ENCODE measurements at regions not wholly inside any gene's neighbourhood (a gene's known extent, or its start where the extent isn't known, plus 50 kb on each side); places are given as distances from the start of the nearest gene placed in this dataset.

- DNase-seq (ENCODE audit: low spot score) (no peak), ATAC-seq (no peak)
- peak overlapping the region; percentile 11; the same call in 1 of the 2 replicates for H3K27ac Mint-ChIP-seq
- H3K36me3 Mint-ChIP-seq, result peaks cover 11% of the 10 kb centered on the region
- H3K4me1 Mint-ChIP-seq, result peaks cover 4% of the 10 kb centered on the region
- POLR2A ChIA-PET, result no interaction called here
- no peaks in the 10 kb centered on the region for H3K27me3 Mint-ChIP-seq (ENCODE audit: low read depth)
- H3K9me3 Mint-ChIP-seq, result peaks cover 21% of the 10 kb centered on the region
- CTCF ChIA-PET, result no interaction called here
- TF ChIP-seq IRF1 (CRISPR knock-in tag; IDR thresholded peaks at IDR 0.05), result no peak
- no peak for TF ChIP-seq MYBL2 (CRISPR knock-in tag; IDR thresholded peaks at IDR 0.05)
- TF ChIP-seq EMX1 (CRISPR knock-in tag; IDR thresholded peaks at IDR 0.05), result no peak
- no peak for TF ChIP-seq RORB (CRISPR knock-in tag; IDR thresholded peaks at IDR 0.05)
- TF ChIP-seq FOXK1 (CRISPR knock-in tag; IDR thresholded peaks at IDR 0.05), result no peak
- TF ChIP-seq ELF4 (CRISPR knock-in tag; IDR thresholded peaks at IDR 0.05; ENCODE audit: low read depth), result no peak
- TF ChIP-seq TEAD1 (CRISPR knock-in tag; IDR thresholded peaks at IDR 0.05), result no peak
- TF ChIP-seq ZNF532 (CRISPR knock-in tag; IDR thresholded peaks at IDR 0.05; ENCODE audit: borderline replicate concordance), result no peak
- TF ChIP-seq GABPB1 (CRISPR knock-in tag; IDR thresholded peaks at IDR 0.05), result no peak
- TF ChIP-seq ETV6 (CRISPR knock-in tag; IDR thresholded peaks at IDR 0.05), result no peak
- TF ChIP-seq ZNF138 (CRISPR knock-in tag; conservative IDR thresholded peaks at IDR 0.05), result no peak
- TF ChIP-seq TP53 (CRISPR knock-in tag; IDR thresholded peaks at IDR 0.05), result no peak
- H3K4me3 Mint-ChIP-seq, result no peak overlapping the region
Measured at GRCh38 chr2:236769981-236770671, 200.5 kb downstream of the ACKR3 start.

GRCh38 chr2:236772220-236772837, 202.7 kb downstream of the ACKR3 start:
- no peaks in the 10 kb centered on the region for H3K4me1 Mint-ChIP-seq
- POLR2A ChIA-PET, result no interaction called here
- H3K9me3 Mint-ChIP-seq, result peaks cover 10% of the 10 kb centered on the region

More at GRCh38 chr2:236772220-236772837, 202.7 kb downstream of the ACKR3 start:
- Mint-ChIP-seq H3K4me3 (no peak overlapping the region), H3K36me3 (peaks cover 1% of the 10 kb centered on the region; the same call in 1 of the 2 replicates), H3K27me3 (ENCODE audit: low read depth) (no peaks in the 10 kb centered on the region), H3K27ac (no peak overlapping the region)
- CTCF ChIA-PET, result no interaction called here
- TF ChIP-seq SP1 (CRISPR knock-in tag; conservative IDR thresholded peaks at IDR 0.05) (no peak), CREB1 (CRISPR knock-in tag; IDR thresholded peaks at IDR 0.05) (no peak), FOXP4 (CRISPR knock-in tag; IDR thresholded peaks at IDR 0.05) (no peak), USF1 (CRISPR knock-in tag; IDR thresholded peaks at IDR 0.05) (no peak), ATF3 (CRISPR knock-in tag; conservative IDR thresholded peaks at IDR 0.05) (no peak), ZNF281 (CRISPR knock-in tag; IDR thresholded peaks at IDR 0.05) (no peak), ELF4 (CRISPR knock-in tag; IDR thresholded peaks at IDR 0.05; ENCODE audit: low read depth) (no peak), OVOL2 (CRISPR knock-in tag; IDR thresholded peaks at IDR 0.05; ENCODE audit: borderline replicate concordance) (no peak), MLX (CRISPR knock-in tag; IDR thresholded peaks at IDR 0.05) (no peak), NR1H2 (CRISPR knock-in tag; IDR thresholded peaks at IDR 0.05) (no peak), NR2C2 (CRISPR knock-in tag; IDR thresholded peaks at IDR 0.05) (no peak)
- DNase-seq (ENCODE audit: low spot score) (no peak), ATAC-seq (no peak)
